AG09319 (cell line): ENCODE measurements at regions not wholly inside any gene's neighbourhood (a gene's known extent, or its start where the extent isn't known, plus 50 kb on each side); places are given as distances from the start of the nearest gene placed in this dataset.
"Not testable (repeated sequence)": the region's sequence is repeated elsewhere in the genome, so short reads cannot be mapped to it uniquely, and the experiment has no call there.

Experiments used
- DNase-seq: peaks from one replicate; pipeline ENCODE4 v3.0.0-alpha.2; 2010; ENCODE audit warnings: low read depth; ENCODE audit errors: extremely low read depth
- TF ChIP-seq, protein P1 (sequence below): IDR thresholded peaks from 2 replicates; pipeline ENCODE4 v1.5.1; 2011; ENCODE audit warnings: low read depth, mild to moderate bottlenecking, inconsistent platforms, low read length, moderate library complexity

DNA sequence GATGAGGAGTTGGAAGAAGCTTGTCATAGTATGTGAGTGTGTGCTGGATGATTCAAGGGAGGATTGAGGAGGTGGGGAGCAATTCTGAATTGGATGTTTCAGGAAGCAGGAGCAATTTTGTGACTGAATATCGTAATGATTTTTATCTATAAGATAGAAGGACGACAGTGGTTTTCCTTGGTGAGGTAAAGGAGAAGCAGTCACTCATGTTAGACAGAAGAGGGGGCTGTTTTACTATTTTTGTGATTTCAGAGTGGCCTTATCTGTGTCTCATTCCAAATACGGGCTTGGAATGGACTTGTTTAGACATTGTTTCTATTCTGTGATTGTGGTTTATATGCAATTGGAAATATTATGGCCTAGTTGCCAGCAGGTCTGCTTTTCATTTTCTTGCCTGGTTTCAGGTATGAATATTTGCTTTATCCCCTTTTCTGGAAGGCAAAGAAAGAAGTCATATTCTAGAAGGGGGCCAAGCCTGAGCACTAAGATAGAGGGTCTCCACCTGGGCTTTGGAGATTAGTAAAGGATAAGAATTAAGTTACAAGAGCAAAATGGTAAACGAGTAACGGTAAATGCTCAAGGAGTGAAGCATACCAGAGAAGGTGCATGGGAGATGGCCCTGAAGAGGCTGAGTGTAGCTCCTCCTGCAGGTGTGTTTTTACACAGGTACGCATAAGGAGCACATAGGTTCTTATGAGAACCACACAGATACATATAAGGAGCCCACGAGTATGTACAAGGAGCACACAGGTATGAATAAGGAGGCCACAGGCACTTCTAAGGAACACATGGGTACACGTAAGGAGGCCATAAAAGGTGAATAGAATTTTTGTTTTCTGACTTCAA is 124.6 kb upstream of the KCNAB1 start:
- TF ChIP-seq, protein P1, sequence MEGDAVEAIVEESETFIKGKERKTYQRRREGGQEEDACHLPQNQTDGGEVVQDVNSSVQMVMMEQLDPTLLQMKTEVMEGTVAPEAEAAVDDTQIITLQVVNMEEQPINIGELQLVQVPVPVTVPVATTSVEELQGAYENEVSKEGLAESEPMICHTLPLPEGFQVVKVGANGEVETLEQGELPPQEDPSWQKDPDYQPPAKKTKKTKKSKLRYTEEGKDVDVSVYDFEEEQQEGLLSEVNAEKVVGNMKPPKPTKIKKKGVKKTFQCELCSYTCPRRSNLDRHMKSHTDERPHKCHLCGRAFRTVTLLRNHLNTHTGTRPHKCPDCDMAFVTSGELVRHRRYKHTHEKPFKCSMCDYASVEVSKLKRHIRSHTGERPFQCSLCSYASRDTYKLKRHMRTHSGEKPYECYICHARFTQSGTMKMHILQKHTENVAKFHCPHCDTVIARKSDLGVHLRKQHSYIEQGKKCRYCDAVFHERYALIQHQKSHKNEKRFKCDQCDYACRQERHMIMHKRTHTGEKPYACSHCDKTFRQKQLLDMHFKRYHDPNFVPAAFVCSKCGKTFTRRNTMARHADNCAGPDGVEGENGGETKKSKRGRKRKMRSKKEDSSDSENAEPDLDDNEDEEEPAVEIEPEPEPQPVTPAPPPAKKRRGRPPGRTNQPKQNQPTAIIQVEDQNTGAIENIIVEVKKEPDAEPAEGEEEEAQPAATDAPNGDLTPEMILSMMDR, result peak; percentile 59
- DNase-seq, result peak; percentile 30

DNA sequence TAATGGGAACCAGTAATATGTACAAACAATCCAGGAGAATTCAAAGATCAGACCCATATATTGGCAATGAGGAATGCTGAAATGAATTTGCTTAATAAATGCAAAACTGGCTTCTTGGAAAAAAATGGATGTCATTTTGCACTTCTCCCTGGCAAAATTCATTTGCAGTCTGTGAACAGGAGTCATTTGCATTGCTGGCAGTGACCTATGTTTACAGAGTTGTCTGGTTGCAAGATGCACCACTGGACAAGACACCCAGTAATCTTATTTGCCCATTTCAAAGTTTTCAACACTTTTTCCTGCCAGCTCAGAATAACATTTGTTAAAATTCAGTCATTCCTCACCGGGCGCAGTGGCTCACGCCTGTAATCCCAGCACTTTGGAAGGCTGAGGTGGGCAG is 123.5 kb upstream of the KCNAB1 start:
- no peak for DNase-seq
- TF ChIP-seq, protein P1, result no peak

DNA sequence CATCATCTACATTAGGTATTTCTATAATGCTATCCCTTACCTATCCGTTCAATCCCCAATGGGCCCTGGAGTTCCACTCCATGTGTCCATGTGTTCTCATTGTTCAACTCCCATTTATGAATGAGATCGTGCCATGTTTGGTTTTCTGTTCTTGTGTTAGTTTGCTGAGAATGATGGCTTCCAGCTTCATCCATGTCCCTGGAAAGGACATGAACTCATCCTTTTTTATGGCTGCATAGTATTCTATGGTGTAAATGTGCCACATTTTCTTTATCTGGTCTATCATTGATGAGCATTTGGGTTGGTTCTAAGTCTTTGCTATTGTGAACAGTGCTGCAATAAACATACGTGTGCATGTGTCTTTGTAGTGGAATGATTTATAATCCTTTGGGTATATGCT is 122.2 kb upstream of the KCNAB1 start:
- DNase-seq, result not testable (repeated sequence)

DNA sequence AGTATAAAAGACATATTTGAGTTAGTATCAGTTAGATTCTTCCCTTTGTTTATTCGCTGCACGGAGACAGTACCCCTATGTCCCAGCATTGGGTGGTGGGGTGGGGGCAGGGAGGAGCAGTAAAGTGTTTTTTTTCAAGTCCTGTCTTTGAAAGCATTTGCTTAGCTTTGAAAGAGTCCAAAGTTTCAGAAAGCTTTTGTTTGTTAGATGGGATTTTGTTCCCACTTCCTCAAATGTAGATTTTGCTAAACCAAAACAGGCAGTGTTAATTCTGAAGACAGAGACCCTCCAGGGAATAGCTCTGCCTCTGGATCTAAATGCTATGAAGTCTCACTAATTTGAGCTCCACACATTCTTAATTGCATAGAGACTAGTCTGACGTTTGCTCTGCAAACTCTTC is 114.6 kb upstream of the KCNAB1 start:
- TF ChIP-seq, protein P1, result no peak
- DNase-seq, result no peak

DNA sequence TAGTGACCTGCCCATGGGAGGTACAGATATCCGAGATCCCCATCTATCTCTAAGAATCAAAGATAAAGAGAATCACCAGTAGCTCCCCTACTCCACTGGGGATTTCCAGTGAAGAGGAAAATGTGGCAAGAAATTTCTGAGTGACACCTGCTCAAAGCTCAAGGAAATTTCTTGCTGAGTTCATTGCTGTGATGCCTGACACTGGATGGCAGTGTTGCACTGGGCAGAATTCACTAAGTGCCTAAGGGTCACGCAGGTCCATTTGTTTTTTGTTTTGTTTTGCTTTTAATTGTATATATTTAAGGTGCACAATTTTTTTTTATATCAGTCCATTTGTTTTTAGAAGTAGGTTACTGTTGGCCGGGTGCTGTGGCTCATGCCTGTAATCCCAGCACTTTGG is 109.5 kb upstream of the KCNAB1 start:
- no peak for DNase-seq
- TF ChIP-seq, protein P1, result peak; percentile 23

DNA sequence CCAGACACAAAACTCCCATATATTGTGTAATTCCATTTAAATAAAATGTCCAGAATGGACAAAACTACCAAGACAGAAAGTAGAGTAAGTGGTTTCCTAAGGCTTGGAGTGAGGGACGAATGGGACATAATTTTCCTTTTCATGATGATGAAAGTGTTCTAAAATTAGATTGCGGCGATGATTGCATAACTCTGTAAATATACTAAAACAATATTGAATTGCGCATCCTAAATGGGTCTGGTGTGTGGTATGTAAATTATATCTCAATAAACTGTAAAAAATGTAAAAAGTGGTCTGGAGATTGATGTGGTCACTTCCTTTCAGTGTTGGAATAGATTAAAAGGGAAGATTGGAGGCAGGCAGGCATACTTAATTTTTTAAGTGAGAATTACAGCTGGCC is 105.9 kb upstream of the KCNAB1 start:
- TF ChIP-seq, protein P1, result no peak
- DNase-seq, result no peak

DNA sequence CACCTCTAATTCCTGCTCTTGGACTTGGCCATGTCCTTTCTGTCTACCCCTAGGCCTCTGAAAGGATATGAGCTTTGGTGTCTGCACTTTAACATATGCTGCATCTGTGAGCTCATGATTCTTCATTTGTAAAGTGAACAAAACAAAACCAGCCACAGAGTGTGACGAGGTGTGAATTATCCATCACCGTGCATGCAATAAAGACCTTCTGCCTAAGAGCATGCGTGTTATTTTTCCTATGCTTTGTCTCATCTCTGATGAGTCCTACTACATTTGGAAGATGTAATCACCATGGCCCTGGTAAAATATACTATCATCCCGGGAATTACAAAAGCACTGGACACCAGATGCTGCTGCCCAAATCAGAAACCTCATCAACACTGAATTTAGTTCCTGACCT is 103.5 kb upstream of the KCNAB1 start:
- DNase-seq, result no peak
- TF ChIP-seq, protein P1, result no peak
